ENCODE measurements at regions not wholly inside any gene's neighbourhood (a gene's known extent, or its start where the extent isn't known, plus 50 kb on each side); places are given as distances from the start of the nearest gene placed in this dataset.

GRCh38 chr4:27775156-27775555 is 914.5 kb downstream of the STIM2 start:
- TF ChIP-seq CTCF (IDR thresholded peaks at IDR 0.05; ENCODE audit: low read depth, low read length, missing control alignments), result no peak
- DNase-seq (ENCODE audit: low read depth), result no peak
- in situ Hi-C loops (cut with HindIII; ENCODE audit: low sequenced_read_pairs), result no loop called here
- H3K4me3 ChIP-seq (ENCODE audit: low read depth, low read length), result no peak overlapping the region

DNA sequence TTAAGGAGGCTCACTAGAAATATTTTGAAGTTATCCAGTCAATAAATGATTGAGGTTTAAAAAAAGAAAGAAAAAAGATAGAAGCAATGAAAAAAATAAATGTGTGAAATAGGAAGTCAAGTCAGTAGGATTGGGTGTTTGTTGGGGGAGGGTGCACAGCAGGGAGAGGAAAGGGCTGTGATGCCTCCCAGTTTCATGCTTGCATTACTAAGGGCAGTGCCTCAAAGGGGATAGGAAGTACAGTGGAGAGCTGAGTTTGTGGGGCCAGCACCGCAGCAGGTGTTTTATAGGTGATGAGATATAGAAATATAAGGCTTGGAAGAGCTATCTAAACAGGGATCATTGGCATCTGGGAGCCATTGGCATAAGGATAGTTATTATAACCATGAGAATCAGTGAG is 919.2 kb downstream of the STIM2 start:
- in situ Hi-C loops (cut with HindIII; ENCODE audit: low sequenced_read_pairs), result no loop called here
- H3K4me3 ChIP-seq (ENCODE audit: low read depth, low read length), result no peak overlapping the region
- TF ChIP-seq CTCF (IDR thresholded peaks at IDR 0.05; ENCODE audit: low read depth, low read length, missing control alignments), result no peak
- no peak for DNase-seq (ENCODE audit: low read depth)

DNA sequence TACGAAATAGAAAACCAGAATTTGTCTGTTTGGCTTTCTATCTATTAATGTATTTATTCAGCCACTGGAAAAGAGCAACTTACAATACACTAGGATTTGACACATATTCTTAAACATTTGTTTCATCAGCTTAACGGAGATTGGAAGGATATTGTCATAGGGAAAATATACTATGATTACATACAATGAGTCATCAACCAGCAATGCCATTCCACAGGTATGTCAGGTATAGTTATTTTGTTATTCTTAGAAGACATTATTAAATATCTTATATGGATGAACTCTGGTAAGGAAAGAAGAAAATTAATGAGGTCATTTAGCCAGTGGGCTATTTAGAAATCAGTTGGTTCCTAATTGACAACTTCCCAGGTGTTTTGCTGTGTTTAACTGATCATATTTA is 926.6 kb downstream of the STIM2 start:
- no peak overlapping the region for H3K4me3 ChIP-seq (ENCODE audit: low read depth, low read length)
- DNase-seq (ENCODE audit: low read depth), result no peak
- in situ Hi-C loops (cut with HindIII; ENCODE audit: low sequenced_read_pairs), result no loop called here
- TF ChIP-seq CTCF (IDR thresholded peaks at IDR 0.05; ENCODE audit: low read depth, low read length, missing control alignments), result no peak

DNA sequence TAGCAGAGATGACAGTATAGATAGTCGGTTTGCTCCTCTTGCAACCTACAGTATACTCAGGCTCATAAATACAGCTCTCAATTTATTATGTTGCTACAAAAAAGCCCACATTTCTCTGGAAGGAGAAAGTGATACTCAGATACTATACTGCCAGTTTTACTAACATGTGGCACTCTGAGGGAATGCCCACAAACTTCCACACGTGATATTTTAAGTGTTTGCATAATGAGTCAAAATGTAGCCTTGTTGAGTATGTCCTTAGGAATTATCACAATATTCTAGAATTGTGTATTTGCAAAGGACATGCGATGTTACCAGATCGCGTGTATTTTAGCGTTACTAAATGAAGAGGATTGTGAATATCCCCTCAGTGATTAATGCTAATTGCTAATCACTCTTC is 929.1 kb downstream of the STIM2 start:
- in situ Hi-C loops (cut with HindIII; ENCODE audit: low sequenced_read_pairs), result no loop called here
- no peak overlapping the region for H3K4me3 ChIP-seq (ENCODE audit: low read depth, low read length)
- no peak for DNase-seq (ENCODE audit: low read depth)
- TF ChIP-seq CTCF (IDR thresholded peaks at IDR 0.05; ENCODE audit: low read depth, low read length, missing control alignments), result no peak

GRCh38 chr4:27790911-27791310 is 930.3 kb downstream of the STIM2 start:
- H3K4me3 ChIP-seq (ENCODE audit: low read depth, low read length), result no peak overlapping the region
- no peak for TF ChIP-seq CTCF (IDR thresholded peaks at IDR 0.05; ENCODE audit: low read depth, low read length, missing control alignments)
- no peak for DNase-seq (ENCODE audit: low read depth)
- in situ Hi-C loops (cut with HindIII; ENCODE audit: low sequenced_read_pairs), result no loop called here

GRCh38 chr4:27791640-27792039 is 931.0 kb downstream of the STIM2 start:
- in situ Hi-C loops (cut with HindIII; ENCODE audit: low sequenced_read_pairs), result no loop called here
- no peak for TF ChIP-seq CTCF (IDR thresholded peaks at IDR 0.05; ENCODE audit: low read depth, low read length, missing control alignments)
- no peak for DNase-seq (ENCODE audit: low read depth)
- H3K4me3 ChIP-seq (ENCODE audit: low read depth, low read length), result no peak overlapping the region

- TF ChIP-seq CTCF (IDR thresholded peaks at IDR 0.05; ENCODE audit: low read depth, low read length, missing control alignments), result no peak
- in situ Hi-C loops (cut with HindIII; ENCODE audit: low sequenced_read_pairs), result no loop called here
- no peak for DNase-seq (ENCODE audit: low read depth)
- no peak overlapping the region for H3K4me3 ChIP-seq (ENCODE audit: low read depth, low read length)
Observed at GRCh38 chr4:27807207-27807606, 946.6 kb downstream of the STIM2 start.

Measured in astrocyte of the cerebellum (primary cell).